NT2/D1 (cell line): ENCODE measurements at regions not wholly inside any gene's neighbourhood (a gene's known extent, or its start where the extent isn't known, plus 50 kb on each side); places are given as distances from the start of the nearest gene placed in this dataset.
"Not testable (repeated sequence)": the region's sequence is repeated elsewhere in the genome, so short reads cannot be mapped to it uniquely, and the experiment has no call there.

Source experiments
- DNase-seq: peaks from one replicate; pipeline ENCODE4 v3.0.0-alpha.2; 2011; ENCODE audit warnings: low read depth, low spot score
- H3K27me3 ChIP-seq: 2 replicates; pipeline ENCODE4 v1.6.0; 2011; ENCODE audit warnings: mild to moderate bottlenecking; ENCODE audit not compliant: insufficient read length, insufficient read depth
- H3K36me3 ChIP-seq: 2 replicates; pipeline ENCODE4 v1.6.1; 2011; ENCODE audit warnings: mild to moderate bottlenecking, low read length, mixed read lengths; ENCODE audit not compliant: insufficient read depth, insufficient read length
- H3K4me1 ChIP-seq: 2 replicates; pipeline ENCODE4 v1.5.1; 2011; ENCODE audit not compliant: insufficient read depth, insufficient read length
- H3K4me3 ChIP-seq: 2 replicates; pipeline ENCODE4 v1.5.1; 2011; ENCODE audit warnings: low read depth; ENCODE audit not compliant: insufficient read length
- H3K9ac ChIP-seq: 2 replicates; pipeline ENCODE4 v1.6.0; 2011; ENCODE audit warnings: low read depth; ENCODE audit not compliant: insufficient read length
- H3K9me3 ChIP-seq: 2 replicates; pipeline ENCODE4 v1.5.1; 2011; ENCODE audit warnings: mild to moderate bottlenecking, low read length; ENCODE audit not compliant: insufficient read depth
- SUZ12 ChIP-seq: IDR thresholded peaks from 2 replicates; pipeline ENCODE4 v1.6.1; 2011; ENCODE audit not compliant: insufficient read length, insufficient read depth; ENCODE audit errors: extremely low read depth
- YY1 ChIP-seq: IDR thresholded peaks from 2 replicates; pipeline ENCODE4 v1.6.1; 2011; ENCODE audit not compliant: insufficient read length, insufficient read depth
- ZNF274 ChIP-seq: IDR thresholded peaks from 2 replicates; pipeline ENCODE4 v1.6.1; 2011; ENCODE audit warnings: mild to moderate bottlenecking, low read depth, low read length

GRCh38 chrX:13194291-13195103, 125.4 kb downstream of the ATXN3L start:
- DNase-seq: no peak
- H3K27me3 ChIP-seq: no peaks in the 10 kb centered on the region
- H3K9me3 ChIP-seq: peaks cover 2% of the 10 kb centered on the region
- H3K9ac ChIP-seq: no peak overlapping the region
- no peaks in the 10 kb centered on the region for H3K36me3 ChIP-seq
- no peaks in the 10 kb centered on the region for H3K4me1 ChIP-seq
- H3K4me3 ChIP-seq: no peak overlapping the region
- TF ChIP-seq ZNF274 (no peak), YY1 (no peak)

- H3K27me3 ChIP-seq: no peaks in the 10 kb centered on the region
- no peak for TF ChIP-seq ZNF274
- no peak for TF ChIP-seq SUZ12
- no peak for TF ChIP-seq YY1
- no peaks in the 10 kb centered on the region for H3K9me3 ChIP-seq
- DNase-seq: no peak
- no peaks in the 10 kb centered on the region for H3K4me1 ChIP-seq
- no peak overlapping the region for H3K9ac ChIP-seq
- H3K36me3 ChIP-seq: no peaks in the 10 kb centered on the region
- H3K4me3 ChIP-seq: no peak overlapping the region
Measured at GRCh38 chrX:13190051-13190450, 129.8 kb downstream of the ATXN3L start.

GRCh38 chrX:13189380-13189779, 130.5 kb downstream of the ATXN3L start:
- no peaks in the 10 kb centered on the region for H3K9me3 ChIP-seq
- H3K4me1 ChIP-seq: no peaks in the 10 kb centered on the region
- H3K4me3 ChIP-seq: no peak overlapping the region
- H3K36me3 ChIP-seq: no peaks in the 10 kb centered on the region
- no peak for DNase-seq
- H3K9ac ChIP-seq: no peak overlapping the region
- TF ChIP-seq ZNF274 (no peak), SUZ12 (no peak), YY1 (no peak)
- no peaks in the 10 kb centered on the region for H3K27me3 ChIP-seq

GRCh38 chrX:13188731-13189309, 131.0 kb downstream of the ATXN3L start:
- Histone ChIP-seq H3K27me3 (no peaks in the 10 kb centered on the region), H3K36me3 (no peaks in the 10 kb centered on the region), H3K9me3 (no peaks in the 10 kb centered on the region), H3K4me1 (no peaks in the 10 kb centered on the region), H3K4me3 (no peak overlapping the region), H3K9ac (no peak overlapping the region)
- no peak for TF ChIP-seq YY1
- no peak for TF ChIP-seq ZNF274
- no peak for TF ChIP-seq SUZ12
- DNase-seq: no peak

DNA sequence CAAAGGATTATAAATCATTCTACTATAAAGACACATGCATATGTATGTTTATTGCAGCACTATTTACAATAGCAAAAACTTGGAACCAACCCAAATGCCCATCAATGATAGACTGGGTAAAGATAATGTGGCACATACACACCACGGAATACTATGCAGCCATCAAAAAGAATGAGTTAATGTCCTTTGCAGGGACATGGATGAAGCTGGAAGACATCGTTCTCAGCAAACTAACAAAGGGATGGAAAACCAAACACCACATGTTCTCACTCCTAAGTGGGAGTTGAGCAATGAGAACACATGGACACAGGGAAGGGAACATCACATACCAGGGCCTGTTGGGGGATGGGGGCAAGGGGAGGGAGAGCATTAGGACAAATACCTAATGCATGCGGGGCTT, 133.2 kb downstream of the ATXN3L start:
- H3K9me3 ChIP-seq, H3K4me1 ChIP-seq: not testable (repeated sequence)

DNA sequence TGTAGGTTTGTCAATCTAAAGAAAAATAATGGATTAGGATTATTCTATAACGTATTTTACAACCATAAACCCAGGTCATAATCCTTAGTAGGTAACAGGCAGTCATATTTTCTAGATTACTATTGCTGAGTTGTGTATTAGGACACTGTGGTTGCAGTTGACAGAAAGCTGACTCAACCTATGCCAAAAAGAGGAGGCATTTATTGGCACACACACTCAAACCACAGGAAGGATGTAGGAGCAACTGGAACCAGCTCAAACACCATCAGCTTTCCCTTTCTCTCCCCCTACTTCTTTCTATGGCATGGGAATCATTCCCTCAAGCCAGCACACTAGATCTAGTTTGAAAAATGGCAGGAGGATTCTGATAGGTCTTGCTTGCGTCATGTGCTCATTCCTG, 136.4 kb upstream of the FAM9C start:
- Histone ChIP-seq H3K9me3 (no peaks in the 10 kb centered on the region), H3K4me3 (no peak overlapping the region), H3K27me3 (no peaks in the 10 kb centered on the region), H3K4me1 (no peaks in the 10 kb centered on the region), H3K9ac (no peak overlapping the region), H3K36me3 (no peaks in the 10 kb centered on the region)
- no peak for DNase-seq
- TF ChIP-seq ZNF274 (no peak), SUZ12 (no peak), YY1 (no peak)

More for the DNA sequence above, 133.2 kb downstream of the ATXN3L start:
- H3K36me3 ChIP-seq, H3K4me3 ChIP-seq, H3K27me3 ChIP-seq, DNase-seq, H3K9ac ChIP-seq: not testable (repeated sequence)

DNA sequence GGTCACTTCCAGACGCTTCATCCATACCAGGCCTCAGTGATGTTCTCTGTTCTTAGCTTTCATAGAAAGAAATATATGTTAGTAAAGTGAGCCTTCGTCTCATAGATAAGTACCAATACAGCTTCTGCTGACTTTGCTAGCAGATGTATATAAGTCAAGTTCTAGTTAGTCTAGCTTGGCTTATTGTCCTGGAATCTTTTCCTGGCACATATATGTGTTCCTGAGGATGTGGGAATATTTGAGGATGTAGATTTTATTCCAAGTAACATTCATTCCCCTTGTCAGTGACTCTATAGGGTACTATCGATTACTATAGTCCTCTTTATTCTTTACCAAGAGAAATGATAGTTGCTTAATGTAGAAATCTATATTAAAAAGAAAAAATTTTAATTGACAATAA, 135.2 kb upstream of the FAM9C start:
- no peaks in the 10 kb centered on the region for H3K4me1 ChIP-seq
- no peaks in the 10 kb centered on the region for H3K27me3 ChIP-seq
- no peak for TF ChIP-seq ZNF274
- TF ChIP-seq SUZ12: no peak
- no peak for TF ChIP-seq YY1
- H3K9me3 ChIP-seq: no peaks in the 10 kb centered on the region
- no peak for DNase-seq
- no peaks in the 10 kb centered on the region for H3K36me3 ChIP-seq
- H3K9ac ChIP-seq: no peak overlapping the region
- no peak overlapping the region for H3K4me3 ChIP-seq
